SH-SY5Y (cell line): ENCODE measurements at regions not wholly inside any gene's neighbourhood (a gene's known extent, or its start where the extent isn't known, plus 50 kb on each side); places are given as distances from the start of the nearest gene placed in this dataset.

Source experiments
- GATA2 ChIP-seq: IDR thresholded peaks from 2 replicates; pipeline ENCODE4 v1.6.1; 2011; ENCODE audit warnings: mild to moderate bottlenecking, low read depth, low read length
- GATA3 ChIP-seq: IDR thresholded peaks from 2 replicates; pipeline ENCODE4 v1.6.1; 2011; ENCODE audit warnings: low read depth, mild to moderate bottlenecking, low read length, moderate library complexity

DNA sequence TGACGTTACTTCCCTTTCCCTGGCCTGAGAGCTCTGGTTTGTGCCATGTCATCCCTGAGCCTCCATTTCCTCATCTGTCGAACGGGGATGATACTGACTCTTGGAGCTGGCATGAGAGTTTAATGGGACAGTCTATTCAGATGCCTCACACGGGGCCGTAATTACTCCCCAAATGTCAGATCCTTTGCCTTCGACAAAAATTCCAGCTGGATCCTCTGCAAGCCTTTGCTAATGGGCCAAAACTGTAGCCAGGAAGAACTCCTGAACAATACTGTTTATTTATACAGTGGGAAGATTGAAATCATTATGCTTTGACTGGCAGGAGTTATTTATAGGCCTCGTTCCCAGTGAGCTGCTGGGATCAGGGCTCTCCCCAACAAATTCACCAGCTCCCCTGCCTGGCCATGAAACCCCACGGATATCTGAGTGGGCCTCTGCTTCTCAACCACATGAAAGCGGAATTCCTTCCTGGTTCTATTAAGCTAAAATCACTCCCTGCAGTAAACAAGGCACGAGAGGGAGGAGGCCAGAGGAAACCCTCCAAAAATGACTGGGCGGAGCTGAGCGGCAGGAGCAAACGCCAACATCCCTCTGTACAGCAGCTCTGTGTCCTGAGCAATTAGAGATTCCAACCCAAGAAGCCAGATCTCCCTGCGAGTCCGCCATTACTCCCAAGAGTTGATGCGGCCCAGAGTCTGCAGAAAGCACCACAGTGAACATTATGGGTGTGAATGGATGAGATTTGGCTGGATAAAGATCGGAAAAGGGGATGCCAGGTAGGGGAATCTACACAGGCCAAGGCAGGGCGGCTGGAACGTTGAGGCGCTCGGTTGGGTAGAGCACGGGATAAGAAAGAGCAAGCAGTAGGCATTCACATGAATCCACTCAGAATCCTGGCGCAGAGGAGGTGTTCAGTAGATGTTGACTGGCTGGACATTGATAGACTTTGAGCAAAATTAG lies 326.1 kb downstream of the BCL11B start:
- no peak for TF ChIP-seq GATA3
- TF ChIP-seq GATA2 = no peak

DNA sequence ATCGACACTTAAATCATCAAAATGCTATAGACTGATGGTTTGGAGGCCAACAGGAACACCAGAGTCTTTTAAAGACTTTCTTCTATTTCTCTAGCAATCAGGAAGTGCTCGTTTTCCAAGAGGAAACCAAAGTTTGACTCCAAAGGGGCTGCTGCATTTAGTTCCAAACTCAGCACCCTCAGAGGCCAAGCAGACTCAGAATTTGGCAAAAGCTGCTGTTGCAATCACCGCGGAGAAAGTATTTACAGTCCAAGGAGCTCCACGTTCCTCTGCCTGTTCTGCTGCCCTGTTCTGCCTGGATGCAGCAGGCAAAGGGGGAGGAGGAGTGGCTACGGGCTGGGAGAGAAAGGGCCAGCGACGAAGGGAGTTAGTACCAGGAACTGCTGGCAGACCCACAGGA lies 325.1 kb downstream of the BCL11B start:
- no peak for TF ChIP-seq GATA2
- TF ChIP-seq GATA3 = no peak

DNA sequence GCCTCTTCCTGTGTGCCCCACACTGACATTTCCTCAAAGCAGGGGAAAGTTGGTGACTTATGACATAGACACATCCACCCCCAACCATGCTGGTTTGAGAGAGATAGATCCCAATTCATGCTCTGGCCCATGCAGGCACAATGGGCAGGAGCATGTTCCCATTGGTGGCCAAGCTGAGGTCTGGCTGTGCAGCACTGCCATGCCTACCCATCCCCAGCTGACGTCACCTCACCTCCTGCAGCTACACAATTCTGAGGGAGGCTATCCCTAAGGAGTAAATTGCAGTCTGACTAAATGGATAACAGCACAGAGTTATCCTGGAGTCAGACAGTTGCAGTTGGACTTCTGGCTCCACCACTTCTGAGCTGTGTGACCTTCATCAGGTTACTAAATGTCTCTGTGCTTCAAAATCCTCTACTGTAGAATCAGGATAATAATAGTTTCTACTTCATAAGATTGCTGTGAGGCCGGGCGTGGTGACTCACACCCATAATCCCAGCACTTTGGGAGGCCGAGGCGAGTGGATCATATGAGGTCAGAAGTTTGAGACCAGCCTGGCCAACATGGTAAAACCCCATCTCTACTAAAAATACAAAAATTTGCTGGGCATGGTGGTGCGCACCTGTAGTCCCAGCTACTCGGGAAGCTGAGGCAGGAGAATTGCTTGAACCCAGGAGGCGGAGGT lies 323.9 kb downstream of the BCL11B start:
- TF ChIP-seq GATA3 (no peak), GATA2 (no peak)

- TF ChIP-seq GATA3 (no peak), GATA2 (no peak)
Measured at GRCh38 chr14:98949051-98949450, 322.9 kb downstream of the BCL11B start.

DNA sequence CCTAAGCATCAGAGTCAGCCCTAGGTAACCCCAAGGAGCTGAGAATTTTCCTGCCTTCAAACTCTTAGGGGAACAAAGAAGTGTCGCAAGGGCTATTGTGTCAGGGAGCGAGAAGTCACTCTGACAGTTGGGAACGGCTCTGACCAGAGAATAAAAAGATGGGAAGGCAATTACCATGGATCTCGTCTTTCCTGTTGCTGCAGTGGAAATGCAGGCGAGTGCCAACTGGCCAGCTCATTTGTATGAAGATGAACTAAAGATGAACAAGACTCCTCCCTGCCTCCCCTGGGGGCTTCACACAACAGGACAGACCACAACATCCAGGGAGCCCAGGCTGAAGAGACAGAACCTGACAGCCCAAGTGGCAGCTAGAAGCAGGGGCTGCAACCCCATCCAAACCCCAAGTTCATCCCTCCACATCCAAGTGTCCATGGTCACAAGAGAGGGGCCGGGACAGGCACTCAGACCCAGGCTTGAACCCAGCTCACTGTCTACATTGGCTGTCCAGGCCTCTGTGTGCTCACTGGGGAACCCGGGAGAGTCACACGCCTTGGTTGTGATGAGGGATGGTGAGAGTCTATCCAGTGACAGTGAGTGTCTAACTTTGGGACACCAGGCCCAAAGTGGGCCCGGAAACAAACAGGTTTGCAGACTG lies 322.4 kb downstream of the BCL11B start:
- TF ChIP-seq GATA2 = no peak
- TF ChIP-seq GATA3 = no peak

- no peak for TF ChIP-seq GATA2
- TF ChIP-seq GATA3 = no peak
Measured at GRCh38 chr14:98950353-98950895, 321.6 kb downstream of the BCL11B start.

DNA sequence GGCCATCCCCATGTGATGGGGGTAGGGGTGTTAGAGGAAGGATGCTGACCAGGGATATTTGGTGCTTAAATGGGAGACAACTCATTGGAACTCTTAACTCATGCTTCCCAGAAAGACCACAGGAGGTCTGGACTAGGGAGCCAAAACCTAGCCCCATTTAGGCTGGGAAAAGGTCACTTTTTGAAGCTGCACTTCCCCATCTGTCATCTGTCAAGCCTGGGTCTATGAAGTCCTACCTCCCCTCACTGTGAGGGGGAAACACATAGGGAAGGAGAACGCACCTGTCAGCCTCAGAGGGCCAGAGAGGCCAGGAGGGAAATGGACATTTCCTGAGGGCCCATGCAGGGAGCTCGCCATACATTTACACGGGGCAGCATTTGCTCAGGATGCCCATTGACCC lies 321.0 kb downstream of the BCL11B start:
- no peak for TF ChIP-seq GATA3
- TF ChIP-seq GATA2 = no peak

GRCh38 chr14:98951521-98952152 lies 320.4 kb downstream of the BCL11B start:
- TF ChIP-seq GATA2 = no peak
- TF ChIP-seq GATA3 = no peak

GRCh38 chr14:98952593-98953350 lies 319.2 kb downstream of the BCL11B start:
- TF ChIP-seq GATA2 = no peak
- TF ChIP-seq GATA3 = no peak

DNA sequence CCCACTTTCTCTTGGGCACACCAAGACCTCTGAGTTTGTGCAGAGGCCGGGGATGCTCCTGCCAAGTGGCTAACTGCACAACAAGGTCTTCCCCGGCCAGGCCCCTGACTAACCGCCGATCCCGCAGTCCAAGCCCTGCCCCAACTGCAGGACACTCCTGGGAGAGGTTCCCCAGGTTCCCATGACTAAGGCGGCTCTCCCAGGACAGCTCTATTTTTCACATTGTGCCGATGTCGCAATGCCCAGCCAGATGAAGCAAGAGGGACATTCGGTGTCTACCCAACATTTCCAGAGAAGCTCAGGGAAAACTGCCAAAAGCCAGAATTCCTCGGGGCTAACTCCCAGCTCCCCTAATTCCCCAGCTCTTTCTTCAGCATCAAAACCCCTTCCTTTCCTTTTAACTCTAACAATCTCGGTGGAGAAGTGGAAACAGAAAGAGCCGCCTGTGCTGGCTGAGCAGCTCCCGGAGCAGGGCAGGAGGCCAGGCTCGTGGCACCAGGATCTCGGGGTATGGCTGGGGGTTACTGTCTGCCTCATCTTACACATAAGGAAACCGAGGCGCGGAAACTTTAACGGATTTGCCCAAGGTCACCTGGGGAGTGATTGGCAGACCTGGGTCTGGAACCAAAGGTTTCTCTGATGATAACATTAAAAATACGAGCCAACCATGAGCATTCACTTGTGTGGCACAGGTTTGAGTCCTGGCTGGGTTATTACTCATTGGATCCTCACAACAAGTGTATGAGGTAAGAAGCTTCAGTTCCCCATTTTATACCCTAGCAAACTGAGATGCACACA lies 318.2 kb downstream of the BCL11B start:
- TF ChIP-seq GATA3 = no peak
- no peak for TF ChIP-seq GATA2

DNA sequence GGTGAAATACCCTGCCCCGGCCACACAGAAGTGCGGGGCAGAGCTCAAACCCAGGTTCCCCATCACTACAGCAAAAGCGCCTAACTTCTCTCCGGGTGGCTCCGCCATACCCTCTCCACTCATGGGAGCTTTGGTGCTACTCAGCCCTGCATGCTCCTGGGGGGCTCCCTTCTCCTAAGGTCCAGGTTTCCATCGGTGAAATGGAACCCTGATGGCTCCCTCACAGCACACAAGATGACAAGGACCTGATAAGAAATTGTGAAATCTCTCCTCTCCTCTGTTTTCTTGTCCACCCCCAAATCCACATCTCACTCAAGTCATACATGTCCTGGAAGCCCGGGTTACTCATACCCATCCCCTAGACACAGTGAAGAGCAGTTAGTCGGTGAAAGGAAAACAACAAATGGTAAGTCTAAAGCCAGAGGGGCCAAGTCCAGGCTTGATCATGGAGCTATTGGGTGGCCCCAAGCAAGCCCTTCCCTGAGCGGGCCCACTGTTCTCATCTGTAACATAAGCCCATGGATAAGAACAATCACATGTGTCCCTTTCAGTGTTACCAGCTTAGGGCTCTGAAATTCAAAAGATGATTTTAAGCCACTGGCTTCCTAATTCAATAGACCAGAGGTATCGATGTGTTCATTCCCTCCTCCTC lies 317.5 kb downstream of the BCL11B start:
- TF ChIP-seq GATA2 = no peak
- no peak for TF ChIP-seq GATA3
